HUES6 (cell line): ENCODE measurements at regions not wholly inside any gene's neighbourhood (a gene's known extent, or its start where the extent isn't known, plus 50 kb on each side); places are given as distances from the start of the nearest gene placed in this dataset.
"Not testable (repeated sequence)": the region's sequence is repeated elsewhere in the genome, so short reads cannot be mapped to it uniquely, and the experiment has no call there.

Source experiments
- H3K27ac ChIP-seq: 2 replicates; pipeline ENCODE4 v1.7.0; 2013; ENCODE audit warnings: low read depth, mild to moderate bottlenecking, low read length, inconsistent platforms
- H3K27me3 ChIP-seq: 2 replicates; pipeline ENCODE4 v1.6.1; 2013; ENCODE audit warnings: low read length; ENCODE audit not compliant: control insufficient read depth, insufficient read depth
- H3K36me3 ChIP-seq: 2 replicates; pipeline ENCODE4 v1.6.1; 2013; ENCODE audit warnings: low read length; ENCODE audit not compliant: control insufficient read depth, insufficient read depth
- H3K4me1 ChIP-seq: 2 replicates; pipeline ENCODE4 v1.6.1; 2013; ENCODE audit warnings: low read length; ENCODE audit not compliant: control insufficient read depth, insufficient read depth
- H3K4me3 ChIP-seq: 2 replicates; pipeline ENCODE4 v1.5.1; 2013; ENCODE audit warnings: low read depth, low read length
- H3K9ac ChIP-seq: one replicate; pipeline ENCODE4 v1.6.1; 2013; ENCODE audit warnings: mild to moderate bottlenecking, low read length
- H3K9me3 ChIP-seq: 2 replicates; pipeline ENCODE4 v1.6.1; 2013; ENCODE audit warnings: low read depth, low read length; ENCODE audit not compliant: control insufficient read depth, insufficient read depth

- H3K27ac ChIP-seq: no peak overlapping the region
- H3K4me3 ChIP-seq: no peak overlapping the region
- H3K27me3 ChIP-seq: no peaks in the 10 kb centered on the region
- H3K9me3 ChIP-seq: 0 out of 2 replicates have a peak, but pooled peaks cover 3% of the 10 kb centered on the region
- no peak overlapping the region for H3K9ac ChIP-seq
- no peaks in the 10 kb centered on the region for H3K4me1 ChIP-seq
- H3K36me3 ChIP-seq: no peaks in the 10 kb centered on the region
These were observed 397.6 kb upstream of the TMTC1 start for GRCh38 chr12:30181334-30181733.

- Histone ChIP-seq H3K9ac (no peak overlapping the region), H3K4me3 (no peak overlapping the region), H3K27ac (no peak overlapping the region), H3K9me3 (0 out of 2 replicates have a peak, but pooled peaks cover 3% of the 10 kb centered on the region), H3K27me3 (no peaks in the 10 kb centered on the region), H3K36me3 (no peaks in the 10 kb centered on the region), H3K4me1 (no peaks in the 10 kb centered on the region)
These were observed 396.9 kb upstream of the TMTC1 start for GRCh38 chr12:30180602-30181001.

- no peaks in the 10 kb centered on the region for H3K27me3 ChIP-seq
- H3K36me3 ChIP-seq: no peaks in the 10 kb centered on the region
- H3K4me1 ChIP-seq: no peaks in the 10 kb centered on the region
- 0 out of 2 replicates have a peak, but pooled peaks cover 3% of the 10 kb centered on the region for H3K9me3 ChIP-seq
- H3K9ac ChIP-seq: no peak overlapping the region
- H3K27ac ChIP-seq: no peak overlapping the region
- no peak overlapping the region for H3K4me3 ChIP-seq
These were observed 395.2 kb upstream of the TMTC1 start for GRCh38 chr12:30178916-30179315.

- Histone ChIP-seq H3K36me3 (no peaks in the 10 kb centered on the region), H3K4me1 (peaks cover 2% of the 10 kb centered on the region; the same call in 1 of the 2 replicates), H3K27me3 (peaks cover 48% of the 10 kb centered on the region), H3K9ac (no peak overlapping the region), H3K9me3 (no peaks in the 10 kb centered on the region), H3K27ac (no peak overlapping the region), H3K4me3 (peak overlapping the region; percentile 64)
These were observed 386.3 kb upstream of the TMTC1 start for GRCh38 chr12:30169839-30170591.

GRCh38 chr12:30166006-30166795, 382.5 kb upstream of the TMTC1 start:
- Histone ChIP-seq H3K27me3 (peaks cover 35% of the 10 kb centered on the region), H3K9me3 (no peaks in the 10 kb centered on the region; the same call in 1 of the 2 replicates), H3K9ac (no peak overlapping the region), H3K4me3 (no peak overlapping the region), H3K27ac (no peak overlapping the region), H3K36me3 (no peaks in the 10 kb centered on the region), H3K4me1 (peaks cover 2% of the 10 kb centered on the region; the same call in 1 of the 2 replicates)

GRCh38 chr12:30164382-30165318, 380.9 kb upstream of the TMTC1 start:
- Histone ChIP-seq H3K27me3 (peaks cover 19% of the 10 kb centered on the region), H3K9ac (no peak overlapping the region), H3K9me3 (peaks cover 11% of the 10 kb centered on the region), H3K27ac (no peak overlapping the region), H3K4me3 (no peak overlapping the region), H3K36me3 (no peaks in the 10 kb centered on the region), H3K4me1 (peaks cover under 1% of the 10 kb centered on the region; the same call in 1 of the 2 replicates)

GRCh38 chr12:30156833-30157232, 373.1 kb upstream of the TMTC1 start:
- H3K36me3 ChIP-seq, H3K9ac ChIP-seq, H3K27me3 ChIP-seq, H3K27ac ChIP-seq, H3K4me1 ChIP-seq, H3K4me3 ChIP-seq: not testable (repeated sequence)
- peaks cover 31% of the 10 kb centered on the region for H3K9me3 ChIP-seq

- Histone ChIP-seq H3K9me3 (peaks cover 22% of the 10 kb centered on the region), H3K4me1 (no peaks in the 10 kb centered on the region), H3K27ac (no peak overlapping the region), H3K36me3 (no peaks in the 10 kb centered on the region), H3K9ac (no peak overlapping the region), H3K4me3 (no peak overlapping the region), H3K27me3 (no peaks in the 10 kb centered on the region)
These were observed 371.4 kb upstream of the TMTC1 start for GRCh38 chr12:30155001-30155730.

GRCh38 chr12:30153981-30154380, 370.2 kb upstream of the TMTC1 start:
- Histone ChIP-seq H3K27ac (no peak overlapping the region), H3K36me3 (no peaks in the 10 kb centered on the region), H3K4me3 (no peak overlapping the region), H3K9me3 (peaks cover 20% of the 10 kb centered on the region), H3K9ac (no peak overlapping the region), H3K4me1 (no peaks in the 10 kb centered on the region), H3K27me3 (no peaks in the 10 kb centered on the region)

- Histone ChIP-seq H3K9me3 (peaks cover 18% of the 10 kb centered on the region), H3K4me3 (no peak overlapping the region), H3K27me3 (no peaks in the 10 kb centered on the region), H3K9ac (no peak overlapping the region), H3K27ac (no peak overlapping the region), H3K36me3 (no peaks in the 10 kb centered on the region), H3K4me1 (no peaks in the 10 kb centered on the region)
These were observed 369.0 kb upstream of the TMTC1 start for GRCh38 chr12:30152705-30153104.
